ENCODE measurements at regions not wholly inside any gene's neighbourhood (a gene's known extent, or its start where the extent isn't known, plus 50 kb on each side); places are given as distances from the start of the nearest gene placed in this dataset.

- no peak for DNase-seq
Observed at GRCh38 chr5:52177193-52177592, 610.5 kb upstream of the ITGA1 start.

- no peak for DNase-seq
Observed at GRCh38 chr5:52181403-52181802, 606.3 kb upstream of the ITGA1 start.

GRCh38 chr5:52190737-52191136, 597.0 kb upstream of the ITGA1 start:
- DNase-seq: no peak

- DNase-seq: no peak
Observed at GRCh38 chr5:52199833-52200232, 587.9 kb upstream of the ITGA1 start.

GRCh38 chr5:52202256-52202655, 585.5 kb upstream of the ITGA1 start:
- no peak for DNase-seq

- DNase-seq: no peak
Observed at GRCh38 chr5:52204310-52204709, 583.4 kb upstream of the ITGA1 start.

Data from fibroblast of skin of back (primary cell).